LNCAP (cell line): ENCODE measurements at regions not wholly inside any gene's neighbourhood (a gene's known extent, or its start where the extent isn't known, plus 50 kb on each side); places are given as distances from the start of the nearest gene placed in this dataset.

Experiments used
- CTCF ChIP-seq: fragments of 450-650 bp; IDR thresholded peaks from 2 replicates; pipeline ENCODE4 v1.5.1; 2017; ENCODE audit warnings: mild to moderate bottlenecking

GRCh38 chr18:8499810-8500675, 109.2 kb upstream of the RAB12 start:
- no peak for TF ChIP-seq CTCF

GRCh38 chr18:8501044-8501443, 108.2 kb upstream of the RAB12 start:
- TF ChIP-seq CTCF, result no peak

GRCh38 chr18:8503248-8503647, 106.0 kb upstream of the RAB12 start:
- TF ChIP-seq CTCF, result no peak

DNA sequence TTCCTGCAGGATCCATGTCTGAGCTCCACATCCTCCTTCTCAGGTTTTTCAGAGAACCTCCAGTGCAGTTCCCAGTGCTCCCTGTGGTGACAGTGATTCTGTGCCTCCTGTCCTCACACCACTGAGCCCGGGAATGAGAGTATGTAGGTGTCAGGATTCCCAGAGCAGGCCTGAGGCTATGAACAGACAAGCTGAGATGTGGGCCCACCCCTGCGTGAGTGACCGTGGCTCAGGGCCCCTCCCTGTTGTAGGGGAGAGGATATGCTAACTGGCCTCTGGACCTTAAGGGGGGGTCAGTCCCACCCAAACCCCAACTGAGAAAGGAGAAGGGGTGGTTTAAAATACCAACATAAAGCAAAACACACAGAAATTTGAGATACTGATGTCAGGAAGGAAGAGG, 104.8 kb upstream of the RAB12 start:
- no peak for TF ChIP-seq CTCF

DNA sequence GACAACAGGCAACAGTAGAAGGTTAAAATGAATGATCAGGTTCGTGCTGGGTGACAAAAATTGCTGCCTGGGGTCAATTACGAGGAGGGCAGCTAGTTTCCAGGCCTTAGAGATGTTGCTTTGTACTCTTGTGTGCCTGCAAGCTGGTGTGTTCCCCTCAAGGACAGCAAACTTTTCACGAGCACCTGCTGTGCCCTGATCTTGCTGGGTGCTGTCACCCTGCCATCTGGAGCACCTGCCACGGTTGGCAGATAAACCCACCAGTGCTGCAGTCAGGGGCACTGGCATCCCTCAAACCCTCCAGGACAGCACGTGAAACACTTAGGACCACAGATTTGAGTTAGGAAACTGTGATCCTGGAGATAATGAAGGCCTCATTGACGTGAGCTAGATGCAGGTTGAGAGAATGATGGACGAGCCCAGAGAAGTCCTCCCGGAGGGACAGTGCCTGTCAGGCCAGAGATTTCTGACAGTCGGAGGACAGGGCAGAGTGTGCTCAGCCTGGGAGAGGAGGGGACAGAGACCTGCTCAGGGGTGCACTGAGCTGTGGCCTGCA, 104.3 kb upstream of the RAB12 start:
- no peak for TF ChIP-seq CTCF

DNA sequence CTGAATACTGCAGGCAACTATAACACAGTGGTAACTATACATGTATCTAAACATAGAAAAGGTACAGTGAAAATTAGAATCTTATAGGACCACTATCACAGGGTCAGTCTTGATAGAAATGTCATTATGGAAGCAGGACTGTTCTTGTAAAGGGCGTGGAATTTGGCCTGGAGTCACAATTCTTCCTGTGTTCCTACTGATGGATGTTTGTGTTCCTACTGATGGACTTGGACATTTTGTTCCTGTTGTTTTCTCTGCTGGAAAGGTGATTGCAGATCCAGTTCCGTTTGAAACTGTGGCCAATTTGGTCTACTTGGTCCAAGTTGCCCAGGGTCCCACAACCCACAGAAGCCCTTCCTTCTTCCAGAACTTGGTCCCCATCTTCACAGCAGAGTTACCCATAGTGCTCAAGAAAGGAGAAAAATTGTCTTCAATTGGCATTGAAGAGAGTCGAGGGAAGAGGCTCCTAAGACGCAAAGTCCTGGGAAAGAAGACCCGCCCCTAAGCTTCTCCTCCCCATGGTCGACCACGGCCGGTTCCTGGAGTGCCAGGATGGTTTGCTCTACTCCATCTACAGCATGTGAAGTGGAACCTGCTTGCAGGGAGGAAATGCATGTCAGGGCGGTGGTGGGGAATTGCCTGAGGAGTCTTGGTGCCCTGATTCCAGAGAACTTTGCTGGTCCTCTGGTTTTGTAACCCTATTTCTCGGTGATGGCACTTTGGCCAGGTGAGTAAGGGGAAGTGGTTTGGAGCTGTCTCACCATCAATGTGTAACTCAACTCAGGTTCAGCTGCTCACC, 102.8 kb upstream of the RAB12 start:
- no peak for TF ChIP-seq CTCF

GRCh38 chr18:8507361-8507760, 101.9 kb upstream of the RAB12 start:
- no peak; the same call in 1 of the 2 replicates for TF ChIP-seq CTCF
